Prostate gland (tissue), 2 donors: ENCODE measurements at regions not wholly inside any gene's neighbourhood (a gene's known extent, or its start where the extent isn't known, plus 50 kb on each side); places are given as distances from the start of the nearest gene placed in this dataset.

ENCODE experiments used
- POLR2A ChIP-seq: fragments of 450-650 bp; IDR thresholded peaks from one replicate; pipeline ENCODE4 v1.6.1; 2016; ENCODE audit warnings: antibody characterized with exemption, mild to moderate bottlenecking
- POLR2AphosphoS5 ChIP-seq: sonication (generic); formaldehyde crosslinking; IDR thresholded peaks from one replicate; pipeline ENCODE4 v1.6.1; 2017; ENCODE audit warnings: antibody characterized with exemption
- TF ChIP-seq, protein P1 (sequence below), 4 experiments: fragments of 200-600 bp in 2 of 4; fragments of 450-650 bp in 2 of 4; sonication (generic) in 2 of 4; IDR thresholded peaks; 1 replicate in 3 of 4; 2 replicates in 1 of 4; pipeline ENCODE4 v1.5.1; 2016 to 2019; ENCODE audit warnings: antibody characterized with exemption in 4 of 4, mild to moderate bottlenecking in 2 of 4, moderate library complexity in 2 of 4

GRCh38 chr9:107863396-107863795, 373.8 kb upstream of the KLF4 start:
- TF ChIP-seq, protein P1, sequence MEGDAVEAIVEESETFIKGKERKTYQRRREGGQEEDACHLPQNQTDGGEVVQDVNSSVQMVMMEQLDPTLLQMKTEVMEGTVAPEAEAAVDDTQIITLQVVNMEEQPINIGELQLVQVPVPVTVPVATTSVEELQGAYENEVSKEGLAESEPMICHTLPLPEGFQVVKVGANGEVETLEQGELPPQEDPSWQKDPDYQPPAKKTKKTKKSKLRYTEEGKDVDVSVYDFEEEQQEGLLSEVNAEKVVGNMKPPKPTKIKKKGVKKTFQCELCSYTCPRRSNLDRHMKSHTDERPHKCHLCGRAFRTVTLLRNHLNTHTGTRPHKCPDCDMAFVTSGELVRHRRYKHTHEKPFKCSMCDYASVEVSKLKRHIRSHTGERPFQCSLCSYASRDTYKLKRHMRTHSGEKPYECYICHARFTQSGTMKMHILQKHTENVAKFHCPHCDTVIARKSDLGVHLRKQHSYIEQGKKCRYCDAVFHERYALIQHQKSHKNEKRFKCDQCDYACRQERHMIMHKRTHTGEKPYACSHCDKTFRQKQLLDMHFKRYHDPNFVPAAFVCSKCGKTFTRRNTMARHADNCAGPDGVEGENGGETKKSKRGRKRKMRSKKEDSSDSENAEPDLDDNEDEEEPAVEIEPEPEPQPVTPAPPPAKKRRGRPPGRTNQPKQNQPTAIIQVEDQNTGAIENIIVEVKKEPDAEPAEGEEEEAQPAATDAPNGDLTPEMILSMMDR (IDR thresholded peaks at IDR 0.05), result no peak
- TF ChIP-seq POLR2AphosphoS5 (no peak), POLR2A (no peak)
